ENCODE measurements at regions not wholly inside any gene's neighbourhood (a gene's known extent, or its start where the extent isn't known, plus 50 kb on each side); places are given as distances from the start of the nearest gene placed in this dataset.

- Histone ChIP-seq H3K79me2 (ENCODE audit: low read length) (no peaks in the 10 kb centered on the region), H3K9me3 (ENCODE audit: low read length) (no peaks in the 10 kb centered on the region), H3K9ac (ENCODE audit: low read length) (no peak overlapping the region), H3K4me3 (ENCODE audit: low read length) (no peak overlapping the region), H3K4me2 (ENCODE audit: low read length) (no peak overlapping the region), H4K20me1 (ENCODE audit: low read length) (no peaks in the 10 kb centered on the region), H3K27ac (ENCODE audit: low read length) (no peak overlapping the region), H3K4me1 (ENCODE audit: insufficient read depth, low read length) (no peaks in the 10 kb centered on the region), H3K36me3 (ENCODE audit: low read depth, low read length) (no peaks in the 10 kb centered on the region), H2AFZ (ENCODE audit: low read length) (no peak overlapping the region), H3K9me2 (replicated peaks; ENCODE audit: low read length) (no peaks in the 10 kb centered on the region), H3K27me3 (ENCODE audit: low read length) (no peaks in the 10 kb centered on the region), H3F3A (ENCODE audit: low read length, unreplicated experiment) (no peaks in the 10 kb centered on the region)
- POLR2A ChIA-PET (ENCODE audit: unreplicated experiment) = no interaction called here
- TF ChIP-seq EZH2 (IDR thresholded peaks at IDR 0.05; ENCODE audit: low read length, unreplicated experiment) (no peak), CTCF (conservative IDR thresholded peaks at IDR 0.05; ENCODE audit: low read depth, low read length) (no peak), EZH2phosphoT487 (IDR thresholded peaks at IDR 0.05; ENCODE audit: borderline replicate concordance, low read length) (no peak)
- intact Hi-C loops (cut with micrococcal nuclease) = no loop called here
- no TSS peak for BruUV-seq (replicated peaks)
- CTCF ChIA-PET = no interaction called here
- DNase-seq = no peak
- ATAC-seq = no peak
These were observed 273.0 kb upstream of the CRY1 start for GRCh38 chr12:107366322-107366721.

GRCh38 chr12:107368586-107368985 lies 275.2 kb upstream of the CRY1 start:
- intact Hi-C loops (cut with micrococcal nuclease) = no loop called here
- BruUV-seq (replicated peaks) = no TSS peak

GRCh38 chr12:107369006-107369405 lies 275.7 kb upstream of the CRY1 start:
- intact Hi-C loops (cut with micrococcal nuclease) = no loop called here
- ChIA-PET CTCF (no interaction called here), POLR2A (ENCODE audit: unreplicated experiment) (no interaction called here)
- no peaks in the 10 kb centered on the region for H3K9me3 ChIP-seq (ENCODE audit: low read length)
- DNase-seq (no peak), ATAC-seq (no peak)
- TF ChIP-seq EZH2phosphoT487 (IDR thresholded peaks at IDR 0.05; ENCODE audit: borderline replicate concordance, low read length) = no peak
- no peak for TF ChIP-seq EZH2 (IDR thresholded peaks at IDR 0.05; ENCODE audit: low read length, unreplicated experiment)
- TF ChIP-seq CTCF (conservative IDR thresholded peaks at IDR 0.05; ENCODE audit: low read depth, low read length) = no peak
- H2AFZ ChIP-seq (ENCODE audit: low read length) = no peak overlapping the region
- H3K4me3 ChIP-seq (ENCODE audit: low read length) = no peak overlapping the region
- H3K9ac ChIP-seq (ENCODE audit: low read length) = no peak overlapping the region
- no peaks in the 10 kb centered on the region for H3K9me2 ChIP-seq (replicated peaks; ENCODE audit: low read length)
- H4K20me1 ChIP-seq (ENCODE audit: low read length) = no peaks in the 10 kb centered on the region
- H3K79me2 ChIP-seq (ENCODE audit: low read length) = no peaks in the 10 kb centered on the region
- H3K27ac ChIP-seq (ENCODE audit: low read length) = no peak overlapping the region
- H3K36me3 ChIP-seq (ENCODE audit: low read depth, low read length) = no peaks in the 10 kb centered on the region
- H3K4me2 ChIP-seq (ENCODE audit: low read length) = no peak overlapping the region
- BruUV-seq (replicated peaks) = no TSS peak
- H3F3A ChIP-seq (ENCODE audit: low read length, unreplicated experiment) = no peaks in the 10 kb centered on the region
- no peaks in the 10 kb centered on the region for H3K27me3 ChIP-seq (ENCODE audit: low read length)
- no peaks in the 10 kb centered on the region for H3K4me1 ChIP-seq (ENCODE audit: insufficient read depth, low read length)

More at GRCh38 chr12:107368586-107368985, 275.2 kb upstream of the CRY1 start:
- Histone ChIP-seq H3K27me3 (ENCODE audit: low read length) (no peaks in the 10 kb centered on the region), H3K4me2 (ENCODE audit: low read length) (no peak overlapping the region), H3K4me1 (ENCODE audit: insufficient read depth, low read length) (no peaks in the 10 kb centered on the region), H3K27ac (ENCODE audit: low read length) (no peak overlapping the region), H3K9me2 (replicated peaks; ENCODE audit: low read length) (no peaks in the 10 kb centered on the region), H3K9ac (ENCODE audit: low read length) (no peak overlapping the region), H4K20me1 (ENCODE audit: low read length) (no peaks in the 10 kb centered on the region), H3F3A (ENCODE audit: low read length, unreplicated experiment) (no peaks in the 10 kb centered on the region), H3K9me3 (ENCODE audit: low read length) (no peaks in the 10 kb centered on the region), H2AFZ (ENCODE audit: low read length) (no peak overlapping the region), H3K79me2 (ENCODE audit: low read length) (no peaks in the 10 kb centered on the region), H3K36me3 (ENCODE audit: low read depth, low read length) (no peaks in the 10 kb centered on the region), H3K4me3 (ENCODE audit: low read length) (no peak overlapping the region)
- DNase-seq (no peak), ATAC-seq (no peak)
- ChIA-PET POLR2A (ENCODE audit: unreplicated experiment) (no interaction called here), CTCF (no interaction called here)
- no peak for TF ChIP-seq EZH2 (IDR thresholded peaks at IDR 0.05; ENCODE audit: low read length, unreplicated experiment)
- TF ChIP-seq CTCF (conservative IDR thresholded peaks at IDR 0.05; ENCODE audit: low read depth, low read length) = no peak
- no peak for TF ChIP-seq EZH2phosphoT487 (IDR thresholded peaks at IDR 0.05; ENCODE audit: borderline replicate concordance, low read length)

Measured in PC-3 (cell line).